ENCODE measurements at regions not wholly inside any gene's neighbourhood (a gene's known extent, or its start where the extent isn't known, plus 50 kb on each side); places are given as distances from the start of the nearest gene placed in this dataset.

DNA sequence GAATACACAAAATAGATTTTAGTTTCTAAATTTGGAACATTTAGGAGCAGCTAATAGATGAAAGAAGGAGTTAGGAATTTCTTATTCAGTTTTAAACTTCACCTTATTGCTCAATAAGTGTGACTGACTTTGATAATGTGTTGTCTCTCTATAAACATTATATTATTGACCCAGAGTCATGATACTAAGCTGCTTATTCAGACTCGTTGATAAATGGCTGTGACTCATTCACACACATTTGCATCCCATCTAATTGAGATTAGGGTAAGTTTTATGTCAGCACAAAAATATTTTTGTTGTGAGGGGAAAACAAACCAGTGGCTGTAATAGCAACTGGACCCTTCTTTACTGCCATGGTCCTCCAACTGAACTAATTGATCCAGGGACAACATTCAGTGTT lies 137.6 kb downstream of the GOLIM4 start:
- DNase-seq, result no peak

DNA sequence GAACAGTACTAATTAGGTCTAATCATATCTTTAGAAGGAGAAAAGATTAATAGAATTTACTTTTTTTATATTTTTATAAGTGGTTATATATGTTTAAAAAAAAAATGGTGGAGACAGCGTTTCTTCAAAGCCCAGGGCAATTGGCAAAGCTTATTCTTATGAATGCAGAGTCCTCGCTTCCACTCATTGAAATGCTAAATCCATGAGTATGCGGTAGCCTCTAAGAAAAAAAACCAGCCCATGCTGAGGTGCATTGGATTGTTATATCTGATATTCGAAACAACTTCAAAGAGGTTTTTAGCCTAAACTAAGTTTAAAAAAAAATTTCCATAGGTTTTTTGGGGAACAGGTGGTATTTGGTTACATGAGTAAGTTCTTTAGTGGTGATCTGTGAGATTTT lies 142.8 kb downstream of the GOLIM4 start:
- no peak for DNase-seq

DNA sequence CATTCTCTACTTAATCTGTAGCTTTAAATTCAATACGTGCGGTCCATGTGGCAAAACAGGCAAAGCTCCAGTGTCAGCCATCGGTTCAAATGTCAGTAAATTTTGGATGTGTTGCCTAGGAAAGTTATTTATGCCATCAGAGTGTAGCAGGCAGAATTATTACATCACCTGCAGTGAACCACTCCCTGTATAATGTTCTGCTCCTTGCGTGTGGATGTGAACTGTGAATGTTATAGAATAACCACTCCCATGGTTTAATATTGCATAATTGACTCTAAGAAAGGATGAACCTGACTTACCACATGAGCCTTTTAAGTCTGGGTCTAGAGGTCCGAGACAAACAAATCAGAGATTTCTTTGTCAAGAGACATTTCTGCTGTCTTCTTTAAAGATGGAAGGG lies 145.5 kb downstream of the GOLIM4 start:
- DNase-seq, result no peak

DNA sequence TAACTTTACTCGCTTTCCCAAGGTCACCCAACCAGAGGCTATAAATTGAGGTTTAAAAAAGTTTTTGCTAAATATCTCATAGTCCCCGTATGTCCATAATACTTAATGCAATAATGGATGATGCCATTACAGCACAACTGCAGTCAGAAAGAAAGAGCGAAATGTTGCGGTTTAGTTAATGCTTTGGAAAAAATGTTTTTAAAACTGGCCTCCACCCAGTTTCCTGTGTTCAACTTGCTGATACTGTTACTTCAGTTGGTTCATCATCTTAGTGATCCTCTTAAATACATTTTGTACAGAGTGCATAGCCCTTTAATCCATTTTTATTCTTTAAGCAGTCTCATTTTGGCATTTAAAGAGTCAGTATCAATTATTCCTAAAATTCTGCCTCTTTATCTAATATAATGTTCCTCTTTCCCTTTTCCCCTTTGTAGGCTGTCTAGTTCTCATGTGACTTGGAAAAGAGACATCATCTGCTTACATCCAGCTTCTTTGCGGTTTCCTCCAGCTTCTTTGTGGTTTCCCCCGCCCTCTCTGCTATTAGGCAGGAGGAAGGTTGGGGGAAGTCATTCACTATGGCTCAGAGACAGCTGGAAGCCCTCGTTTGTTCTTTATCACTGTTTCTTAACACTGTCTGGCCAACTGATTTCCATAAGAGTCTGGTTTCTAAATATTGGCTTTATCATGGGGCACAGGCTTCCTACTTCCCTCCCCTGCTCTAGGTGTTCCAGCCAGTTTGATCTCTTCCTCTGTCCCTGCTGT lies 154.3 kb downstream of the GOLIM4 start:
- DNase-seq, result no peak

DNA sequence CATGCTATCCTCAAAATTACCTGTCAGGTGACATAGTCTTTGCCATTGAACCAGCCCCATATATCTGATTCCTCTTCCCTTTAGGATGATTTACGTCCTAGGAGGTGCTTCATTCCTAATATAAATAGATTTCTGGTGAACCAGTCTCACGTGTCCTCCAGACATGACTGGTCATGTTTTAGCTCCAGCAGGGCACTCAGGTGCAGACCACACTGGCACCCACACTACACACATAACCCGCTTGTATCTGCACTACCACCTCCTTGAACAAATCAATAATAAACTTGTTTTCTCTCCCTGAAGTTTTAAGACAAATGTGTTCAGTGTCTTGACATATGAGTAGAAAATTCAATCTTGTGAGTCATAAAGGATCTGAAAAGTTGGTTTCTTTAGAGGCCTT lies 155.5 kb downstream of the GOLIM4 start:
- no peak for DNase-seq

DNA sequence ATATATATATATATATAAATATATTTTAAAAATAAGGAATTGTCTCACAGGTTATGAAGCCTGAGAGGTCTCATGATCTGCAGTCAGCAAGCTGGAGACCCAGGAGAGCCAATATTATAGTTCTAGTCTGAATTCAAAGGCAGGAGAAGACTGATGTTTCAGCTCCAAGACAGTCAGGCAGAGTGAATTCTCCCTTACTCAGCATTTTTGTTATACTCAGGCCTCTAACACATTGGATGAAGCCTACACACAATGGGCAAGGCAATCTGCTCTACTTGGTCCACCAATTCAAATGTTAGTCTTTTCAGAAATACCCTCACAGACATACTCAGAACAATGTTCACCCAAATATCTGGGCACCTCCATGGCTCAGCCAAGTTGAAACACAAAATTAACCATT lies 157.2 kb downstream of the GOLIM4 start:
- DNase-seq, result no peak

DNA sequence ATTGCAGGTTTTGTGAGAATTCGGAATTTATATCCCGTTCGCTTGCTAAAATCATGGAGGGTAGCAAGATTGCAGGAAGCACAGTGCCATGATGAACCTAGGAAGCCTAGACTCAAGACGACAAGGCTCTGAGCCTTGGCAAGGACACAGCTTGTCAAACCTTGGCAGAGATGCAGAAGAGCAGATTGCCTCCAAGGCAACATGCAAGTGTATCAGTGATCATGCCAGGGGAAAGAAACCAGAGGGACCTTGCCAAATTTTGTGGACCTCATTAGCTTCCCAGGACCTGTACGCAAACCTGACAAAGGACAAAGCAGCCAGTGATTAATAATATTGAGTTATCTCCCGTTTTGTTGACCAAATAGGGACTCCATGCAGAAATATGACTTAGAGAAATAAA lies 159.7 kb downstream of the GOLIM4 start:
- no peak for DNase-seq

DNA sequence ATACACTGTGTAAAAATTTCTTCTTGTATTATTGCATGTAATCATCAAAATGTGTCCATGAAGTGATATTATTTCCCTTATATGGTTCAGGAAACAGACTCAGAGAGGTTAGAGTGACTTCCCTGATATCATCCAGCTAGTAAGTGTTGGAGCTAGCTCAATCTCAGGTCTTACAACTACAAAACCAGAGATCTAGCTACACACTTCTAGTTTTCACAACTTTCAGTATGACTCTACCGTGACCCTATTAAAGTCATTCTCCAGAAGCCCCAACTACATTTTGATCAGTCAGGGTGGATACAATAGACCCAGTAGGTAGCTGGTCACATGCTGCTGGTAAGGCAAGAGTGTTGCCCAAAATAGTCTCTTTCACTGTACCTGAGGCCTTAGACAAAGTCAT lies 165.3 kb downstream of the GOLIM4 start:
- no peak for DNase-seq

DNA sequence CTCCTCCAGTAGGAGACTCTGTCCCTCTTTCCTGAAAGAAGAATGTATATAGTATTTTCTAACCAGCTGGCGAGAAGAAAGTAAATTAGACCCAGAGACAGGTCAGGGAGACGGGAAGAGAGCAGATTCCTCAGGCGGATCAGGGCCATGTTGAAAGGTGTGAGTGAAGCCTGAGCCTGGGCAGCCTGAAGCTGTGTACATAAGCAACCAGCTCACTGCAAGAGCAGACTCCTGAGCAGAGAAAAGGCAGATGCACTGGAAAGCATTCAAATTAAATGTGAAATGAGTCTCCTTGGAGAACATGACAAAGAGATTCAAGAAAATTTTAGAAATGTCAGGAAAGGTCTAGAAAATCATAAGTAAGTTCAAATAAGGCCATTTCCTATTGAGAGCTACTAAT lies 165.8 kb downstream of the GOLIM4 start:
- no peak for DNase-seq

DNA sequence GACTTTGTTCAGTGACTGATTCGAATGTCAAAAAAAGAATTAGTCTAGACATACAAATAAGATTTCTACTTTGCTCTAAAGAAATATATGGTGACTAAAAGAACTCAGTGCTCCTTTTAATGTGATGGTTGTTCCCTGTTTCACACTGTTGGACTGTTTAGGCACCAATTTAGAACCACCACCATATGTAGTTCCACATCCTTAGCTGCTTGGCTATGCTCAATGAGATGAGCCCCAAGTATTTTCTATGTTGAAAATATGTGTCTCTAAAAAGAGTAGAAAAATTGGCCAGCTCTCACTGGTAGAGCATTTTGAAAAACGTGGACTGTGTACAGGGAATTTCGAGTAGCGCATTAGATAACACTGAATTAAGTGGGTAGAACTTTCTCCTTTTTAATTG lies 167.3 kb downstream of the GOLIM4 start:
- no peak for DNase-seq

DNA sequence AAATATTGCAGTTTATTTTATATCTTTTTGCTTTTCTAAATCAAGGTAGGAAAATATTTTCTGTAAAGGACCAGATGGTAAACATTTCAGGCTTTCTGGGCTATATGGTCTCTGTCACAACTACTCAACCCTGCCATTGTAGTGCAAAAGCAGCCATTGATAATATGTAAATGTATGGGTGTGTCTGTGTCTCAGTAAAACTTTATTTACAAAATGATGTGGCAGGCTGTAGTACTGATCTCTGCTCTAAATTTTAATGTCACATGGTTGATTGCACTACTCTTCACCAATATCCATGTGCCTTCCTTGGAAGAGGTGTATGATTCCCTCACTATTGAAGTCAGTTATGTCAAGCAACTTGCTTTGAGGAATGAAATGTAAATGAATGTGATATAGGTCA lies 175.0 kb downstream of the GOLIM4 start:
- DNase-seq, result no peak

DNA sequence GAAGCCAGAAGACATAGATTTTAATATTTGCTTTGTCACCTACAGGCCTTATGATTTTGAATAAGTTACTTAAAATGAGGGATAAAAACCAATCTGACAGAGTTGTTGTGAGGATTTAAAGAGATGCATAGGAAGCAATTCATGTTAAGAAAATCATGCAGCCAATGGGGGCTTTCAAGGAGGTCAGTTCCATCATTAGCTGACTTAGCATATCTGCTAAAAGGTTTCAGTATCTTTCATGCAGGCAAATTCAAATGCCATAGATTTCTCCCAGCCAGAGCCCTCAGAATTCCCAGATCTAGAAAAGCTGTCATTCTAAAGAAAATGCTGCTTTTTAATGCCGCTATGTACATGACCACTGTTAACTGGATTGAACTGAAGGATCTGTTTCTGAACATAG lies 176.1 kb downstream of the GOLIM4 start:
- DNase-seq, result no peak

DNA sequence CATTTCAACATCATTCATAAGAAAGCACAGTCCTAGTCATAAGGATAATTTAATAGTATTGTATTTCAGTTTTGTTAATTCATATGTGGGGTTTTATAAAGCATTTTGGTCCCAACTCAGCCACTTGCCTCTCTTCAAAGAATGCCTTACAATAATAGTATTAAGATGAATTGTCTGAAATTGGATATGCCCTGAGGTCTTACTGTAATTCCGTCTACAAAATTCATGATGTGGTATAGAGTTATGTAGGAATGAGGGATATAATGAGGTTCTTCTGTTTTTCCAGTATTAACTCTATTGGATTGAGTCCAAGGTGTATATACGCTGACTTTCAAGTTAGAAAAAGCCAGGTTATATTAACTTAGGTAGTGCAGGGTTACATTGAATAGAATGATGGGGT lies 177.0 kb downstream of the GOLIM4 start:
- DNase-seq, result no peak

DNA sequence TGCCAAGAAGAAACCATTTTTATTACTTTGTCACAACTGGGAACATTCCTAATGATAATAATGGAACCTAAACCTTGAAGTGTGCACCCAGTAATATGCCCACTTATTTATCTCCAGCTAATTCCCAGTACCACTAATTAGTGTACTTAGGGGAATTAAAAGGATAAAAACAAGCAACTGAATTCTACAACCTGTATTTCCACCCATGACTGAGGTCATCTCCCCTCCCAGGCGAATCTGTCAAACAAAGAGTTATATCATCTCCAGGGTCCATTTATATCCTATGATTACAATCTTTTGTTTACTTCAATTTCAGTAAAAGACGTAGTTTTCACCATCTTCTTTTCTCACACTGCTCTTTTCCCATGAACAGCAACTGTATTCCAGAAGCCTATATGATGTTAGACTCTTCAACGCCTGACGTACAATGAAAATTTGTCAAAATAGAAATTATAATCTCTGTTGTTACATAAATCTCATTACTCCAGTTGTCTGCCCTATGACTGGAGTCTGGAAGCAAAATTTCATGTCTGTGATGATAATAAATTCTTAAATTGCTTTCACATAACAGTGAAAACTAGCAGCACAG lies 177.6 kb downstream of the GOLIM4 start:
- no peak for DNase-seq

DNA sequence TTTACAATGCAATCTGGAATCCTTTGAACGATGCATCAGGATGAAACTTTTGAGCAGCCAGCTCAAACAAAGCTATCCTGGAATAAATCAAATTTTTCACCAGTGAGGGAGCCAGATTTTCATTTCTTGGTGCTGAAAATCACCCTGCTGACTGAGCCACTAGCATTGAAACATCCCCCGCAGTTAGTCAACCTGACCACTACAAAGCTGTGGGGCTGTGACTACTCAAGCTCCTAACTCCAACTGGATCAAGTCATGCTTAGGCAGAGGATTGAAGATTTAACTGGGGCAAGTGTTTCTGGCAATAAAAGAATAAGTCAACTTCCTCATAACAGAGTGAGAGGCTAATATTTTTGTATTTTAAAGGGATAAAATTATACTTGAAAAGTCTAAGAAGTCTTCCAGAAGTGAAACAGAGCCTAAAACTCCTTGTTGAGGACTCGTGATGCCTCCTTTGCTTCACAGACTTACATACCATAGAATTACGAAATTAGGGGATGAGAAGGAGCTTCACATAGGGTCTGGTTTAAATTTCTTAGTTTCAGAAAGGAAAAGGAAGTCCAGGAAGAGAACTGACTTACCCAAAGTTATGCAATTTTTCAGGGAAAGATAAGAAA lies 177.8 kb downstream of the SERPINI1 start:
- no peak for DNase-seq

DNA sequence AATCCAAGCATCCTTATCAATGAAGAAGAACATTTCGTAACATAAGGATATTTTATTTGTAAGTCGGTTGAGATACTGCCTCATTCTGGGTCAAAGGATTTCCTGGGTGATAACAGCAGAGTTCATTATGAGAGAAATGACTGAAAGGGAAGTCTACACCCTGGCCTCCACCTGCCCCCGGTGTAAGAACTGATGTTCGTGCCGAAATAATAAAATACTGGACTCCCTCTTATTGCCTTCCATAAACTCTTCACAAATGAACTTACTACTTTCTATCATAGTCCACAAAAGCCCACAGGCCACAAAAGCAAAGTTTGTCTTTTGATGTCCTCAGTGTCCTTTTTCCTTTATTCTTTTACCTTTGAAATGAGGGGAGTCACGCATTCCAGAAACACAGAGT lies 174.4 kb downstream of the SERPINI1 start:
- no peak for DNase-seq

DNA sequence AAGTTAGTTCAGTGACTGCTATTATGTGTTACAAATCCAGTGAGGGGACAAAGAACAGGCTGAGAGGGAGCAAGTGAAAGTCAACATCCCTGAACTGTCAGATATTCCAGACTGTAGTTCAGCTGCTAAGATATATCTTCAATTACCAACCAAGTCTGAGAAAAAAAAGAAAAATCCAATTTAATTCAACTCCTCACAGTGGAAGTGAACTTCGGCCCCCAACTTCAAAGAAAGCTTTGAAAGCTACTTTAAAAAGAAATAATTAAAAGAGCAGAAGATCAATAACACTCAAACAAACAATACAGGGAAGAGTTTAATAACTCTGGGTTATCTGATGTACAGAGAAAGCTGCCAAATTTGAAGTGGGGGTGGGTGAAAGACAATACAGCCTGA lies 174.0 kb downstream of the SERPINI1 start:
- DNase-seq, result no peak

DNA sequence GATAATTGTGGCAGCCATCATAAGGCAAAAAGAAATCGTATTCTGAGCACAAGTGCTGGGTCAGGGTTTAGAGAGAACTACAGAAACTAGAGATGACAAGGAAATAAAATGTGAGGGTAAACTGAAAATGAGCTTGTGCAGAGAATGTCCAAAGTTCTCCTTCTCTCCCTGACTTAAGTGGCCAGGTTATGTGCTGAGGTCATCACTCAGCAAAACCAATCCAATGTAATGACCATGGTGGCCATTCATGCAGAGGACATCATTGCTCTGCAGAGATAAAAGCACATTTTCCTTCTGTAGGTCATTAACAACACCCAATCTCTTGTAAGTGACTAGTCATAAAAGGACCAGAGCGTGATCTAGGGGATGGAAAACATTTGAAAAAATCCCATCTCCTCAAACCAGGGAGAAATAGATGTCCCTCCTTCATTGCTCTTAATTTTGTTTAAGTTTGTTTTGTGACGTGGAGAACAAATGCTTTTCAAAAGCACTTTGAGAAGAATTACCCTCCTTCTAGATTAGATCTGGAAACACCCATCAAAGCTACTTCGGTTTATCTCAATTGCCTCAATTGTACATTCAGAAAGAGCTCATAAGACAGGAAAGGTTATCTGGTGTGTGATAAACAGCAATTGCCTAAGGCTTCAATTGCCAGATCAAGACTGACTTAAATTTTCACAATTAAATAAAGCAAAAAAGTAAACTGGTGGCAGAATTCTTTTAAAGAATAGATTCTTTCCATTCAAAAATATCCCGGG lies 173.4 kb downstream of the SERPINI1 start:
- no peak for DNase-seq

DNA sequence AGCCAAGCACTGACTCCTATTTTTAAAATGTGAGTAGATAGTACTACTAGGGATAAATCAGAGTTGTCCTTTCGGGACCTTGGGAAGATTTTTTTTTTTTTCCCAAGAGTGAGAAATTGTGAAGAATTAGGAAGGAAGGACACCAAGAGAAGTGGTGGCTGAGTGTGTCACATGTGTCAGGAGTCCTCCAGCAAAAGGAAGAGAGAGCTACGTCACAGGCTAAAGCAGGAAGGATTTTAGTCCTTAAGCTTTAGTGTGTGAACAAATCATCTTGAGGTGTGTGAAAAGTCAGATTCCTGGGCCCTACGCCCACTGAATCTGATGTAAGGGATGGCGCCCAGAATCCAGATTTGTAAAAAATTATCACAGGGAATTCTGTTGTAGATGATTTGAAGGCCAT lies 172.7 kb downstream of the SERPINI1 start:
- no peak for DNase-seq

DNA sequence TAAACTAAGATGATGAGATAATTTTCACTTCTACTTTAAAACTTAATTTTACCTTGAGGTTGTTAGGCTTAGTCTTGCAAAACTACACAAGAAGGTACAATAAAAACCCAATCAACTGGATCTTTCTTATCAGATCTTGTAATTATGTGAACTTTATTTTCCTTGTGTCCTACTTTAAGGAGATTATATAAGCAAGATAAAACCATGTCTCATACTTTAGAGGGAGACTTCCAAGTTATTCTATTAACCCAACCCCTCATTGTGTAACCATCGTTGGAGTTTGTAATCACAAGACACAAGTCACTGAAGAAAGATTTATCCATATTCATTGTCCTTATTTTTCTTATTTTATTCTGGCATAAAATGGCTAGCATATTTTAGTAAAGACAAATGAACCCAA lies 165.6 kb downstream of the SERPINI1 start:
- no peak for DNase-seq

DNA sequence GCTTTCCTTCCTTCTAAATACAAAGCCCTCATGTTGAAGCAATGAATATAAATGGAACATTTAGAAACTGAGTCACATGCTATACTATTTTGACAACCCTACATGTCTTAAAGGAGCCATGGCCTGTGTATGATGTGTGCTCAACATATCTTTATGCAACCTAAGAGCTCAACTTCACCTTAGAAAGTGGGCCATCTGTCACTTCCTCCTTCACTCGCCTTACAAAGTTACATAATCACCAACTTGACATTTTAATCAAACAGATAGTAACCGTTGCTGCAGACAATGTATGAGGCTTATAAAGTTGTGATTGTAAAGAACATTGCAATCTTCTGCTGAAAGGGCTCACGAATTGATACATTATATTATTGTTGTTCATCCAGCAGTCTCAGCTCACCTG lies 163.6 kb downstream of the SERPINI1 start:
- no peak for DNase-seq

DNA sequence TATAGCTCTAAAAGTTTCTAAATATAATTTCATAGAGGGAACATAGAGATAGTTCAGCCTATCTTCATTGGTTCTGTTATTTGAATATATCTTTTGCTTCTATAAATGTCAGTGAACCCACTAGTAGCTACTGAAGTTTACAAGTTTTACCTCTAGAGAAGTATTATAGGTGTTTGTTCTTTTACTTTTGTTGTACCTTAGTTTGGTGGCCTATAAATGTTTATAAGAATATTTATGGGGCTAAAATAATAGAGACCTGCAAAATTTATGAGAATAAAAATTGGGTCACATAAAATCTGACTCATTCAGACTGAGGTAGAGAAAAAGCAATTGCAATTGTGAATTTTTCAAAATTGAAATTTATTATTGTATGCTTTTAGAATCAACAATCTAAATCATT lies 162.6 kb downstream of the SERPINI1 start:
- DNase-seq, result no peak

DNA sequence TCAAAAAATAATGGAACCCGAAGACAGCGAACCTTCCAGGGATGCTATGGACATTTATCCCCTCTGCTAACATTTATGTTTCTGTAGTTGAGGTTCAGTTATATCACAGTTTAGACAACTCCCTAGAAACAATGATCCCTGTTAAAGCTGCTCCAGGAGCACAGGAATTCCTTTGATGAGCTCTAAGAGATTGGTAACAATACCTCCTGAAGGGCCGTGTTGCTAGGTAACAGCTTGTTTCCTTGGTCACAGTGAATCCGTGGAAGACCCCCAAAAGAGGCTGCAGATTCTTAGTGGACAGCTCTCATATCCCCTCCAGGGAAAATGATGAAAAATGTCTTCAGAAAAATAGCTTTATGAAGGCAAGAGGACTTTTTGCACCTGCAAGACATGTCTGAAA lies 160.2 kb downstream of the SERPINI1 start:
- DNase-seq, result no peak

DNA sequence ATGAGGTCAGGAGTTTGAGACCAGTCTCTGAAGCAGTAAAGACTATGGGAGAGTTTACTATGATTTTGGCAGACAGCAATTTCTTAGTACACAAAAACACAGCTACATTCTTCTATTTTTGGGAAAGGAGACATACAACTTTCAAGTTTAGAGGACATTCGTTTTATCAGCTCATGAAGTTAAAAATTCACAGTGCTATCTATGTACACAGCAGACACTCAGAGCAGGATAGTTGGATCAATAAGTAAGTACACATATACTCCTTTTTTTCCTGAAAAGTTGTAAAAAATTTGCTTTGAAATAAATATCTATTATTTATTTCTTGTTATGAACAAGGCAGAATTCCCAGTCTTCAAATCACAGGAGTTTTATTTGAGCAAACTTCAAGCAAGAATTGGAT lies 159.7 kb downstream of the SERPINI1 start:
- DNase-seq, result no peak
